ENCODE measurements at regions not wholly inside any gene's neighbourhood (a gene's known extent, or its start where the extent isn't known, plus 50 kb on each side); places are given as distances from the start of the nearest gene placed in this dataset.

- Mint-ChIP-seq H3K27me3 (ENCODE audit: low read depth) (no peaks in the 10 kb centered on the region), H3K9me3 (peaks cover 12% of the 10 kb centered on the region), H3K4me3 (no peak overlapping the region), H3K36me3 (ENCODE audit: low read depth) (no peaks in the 10 kb centered on the region), H3K4me1 (no peaks in the 10 kb centered on the region), H3K27ac (no peak overlapping the region)
- TF ChIP-seq, protein P1, sequence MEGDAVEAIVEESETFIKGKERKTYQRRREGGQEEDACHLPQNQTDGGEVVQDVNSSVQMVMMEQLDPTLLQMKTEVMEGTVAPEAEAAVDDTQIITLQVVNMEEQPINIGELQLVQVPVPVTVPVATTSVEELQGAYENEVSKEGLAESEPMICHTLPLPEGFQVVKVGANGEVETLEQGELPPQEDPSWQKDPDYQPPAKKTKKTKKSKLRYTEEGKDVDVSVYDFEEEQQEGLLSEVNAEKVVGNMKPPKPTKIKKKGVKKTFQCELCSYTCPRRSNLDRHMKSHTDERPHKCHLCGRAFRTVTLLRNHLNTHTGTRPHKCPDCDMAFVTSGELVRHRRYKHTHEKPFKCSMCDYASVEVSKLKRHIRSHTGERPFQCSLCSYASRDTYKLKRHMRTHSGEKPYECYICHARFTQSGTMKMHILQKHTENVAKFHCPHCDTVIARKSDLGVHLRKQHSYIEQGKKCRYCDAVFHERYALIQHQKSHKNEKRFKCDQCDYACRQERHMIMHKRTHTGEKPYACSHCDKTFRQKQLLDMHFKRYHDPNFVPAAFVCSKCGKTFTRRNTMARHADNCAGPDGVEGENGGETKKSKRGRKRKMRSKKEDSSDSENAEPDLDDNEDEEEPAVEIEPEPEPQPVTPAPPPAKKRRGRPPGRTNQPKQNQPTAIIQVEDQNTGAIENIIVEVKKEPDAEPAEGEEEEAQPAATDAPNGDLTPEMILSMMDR (IDR thresholded peaks at IDR 0.05; ENCODE audit: unreplicated experiment in 3 of 3) = peak; percentile 28 to 39 (median 29)
Measured at GRCh38 chr1:99527078-99527477, 118.8 kb upstream of the PALMD start.

DNA sequence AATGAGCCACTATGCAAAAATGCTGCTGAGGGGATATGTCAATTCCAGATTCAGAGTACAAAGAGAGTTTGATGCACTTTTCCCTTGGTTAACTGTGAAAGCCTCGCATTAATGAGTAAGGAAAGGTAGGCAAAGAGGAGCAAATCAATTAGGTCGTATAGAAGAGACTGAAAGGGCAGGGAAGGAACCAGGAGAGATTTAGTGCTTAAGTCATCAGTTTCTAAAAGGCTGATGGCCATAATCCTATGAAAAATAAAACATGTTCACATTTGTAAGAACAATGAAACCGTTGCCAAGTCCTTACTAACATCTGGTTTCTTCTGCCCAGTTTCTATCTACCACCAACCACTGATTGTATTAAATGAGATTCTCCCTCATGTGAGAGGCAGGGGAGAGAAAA, 118.4 kb upstream of the PALMD start:
- no peak overlapping the region for H3K27ac Mint-ChIP-seq
- H3K9me3 Mint-ChIP-seq = peaks cover 12% of the 10 kb centered on the region
- TF ChIP-seq, protein P1 (IDR thresholded peaks at IDR 0.05; ENCODE audit: unreplicated experiment in 3 of 3) = no peak
- no peaks in the 10 kb centered on the region for H3K36me3 Mint-ChIP-seq (ENCODE audit: low read depth)
- H3K4me1 Mint-ChIP-seq = no peaks in the 10 kb centered on the region
- no peak overlapping the region for H3K4me3 Mint-ChIP-seq
- no peaks in the 10 kb centered on the region for H3K27me3 Mint-ChIP-seq (ENCODE audit: low read depth)

- TF ChIP-seq, protein P1 (IDR thresholded peaks at IDR 0.05; ENCODE audit: unreplicated experiment in 3 of 3) = no peak
- H3K27me3 Mint-ChIP-seq (ENCODE audit: low read depth) = no peaks in the 10 kb centered on the region
Measured at GRCh38 chr1:99529002-99529401, 116.9 kb upstream of the PALMD start.

DNA sequence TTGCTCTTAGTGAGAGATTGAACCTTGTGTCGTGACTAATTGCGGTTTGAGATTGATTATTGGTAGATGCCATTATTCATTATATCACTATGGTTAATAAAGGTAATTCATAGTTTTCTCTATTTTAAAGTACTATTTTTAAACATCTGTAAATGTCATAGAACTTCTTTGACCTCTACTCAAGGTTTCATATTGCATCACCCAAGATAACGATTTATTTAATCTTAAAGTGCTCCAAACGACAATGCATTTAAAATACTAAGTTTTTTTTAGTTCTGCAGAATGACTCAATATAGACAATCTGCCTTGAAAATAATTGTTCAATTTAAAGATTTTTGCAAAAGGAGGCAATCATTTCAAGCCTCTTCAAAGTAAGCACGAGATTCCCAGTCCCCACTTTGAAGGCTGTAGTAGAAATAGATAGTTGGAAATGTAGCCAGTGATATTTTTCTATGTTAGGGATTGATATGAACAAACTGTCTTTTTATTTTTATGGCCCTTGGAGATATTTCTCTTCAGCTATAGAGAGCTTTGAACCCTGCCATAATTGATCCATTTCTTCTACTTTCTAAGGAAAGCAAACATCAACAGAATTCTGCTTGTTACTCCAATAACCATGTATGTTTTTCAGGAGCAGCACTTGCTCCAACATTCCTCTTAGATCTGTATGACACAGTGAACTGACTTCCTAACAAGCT, 114.2 kb upstream of the PALMD start:
- Mint-ChIP-seq H3K9me3 (no peaks in the 10 kb centered on the region), H3K4me1 (peaks cover 16% of the 10 kb centered on the region), H3K27ac (no peak overlapping the region), H3K4me3 (no peak overlapping the region), H3K36me3 (ENCODE audit: low read depth) (no peaks in the 10 kb centered on the region), H3K27me3 (ENCODE audit: low read depth) (no peaks in the 10 kb centered on the region)
- TF ChIP-seq, protein P1 (IDR thresholded peaks at IDR 0.05; ENCODE audit: unreplicated experiment in 3 of 3) = no peak

More at GRCh38 chr1:99529002-99529401, 116.9 kb upstream of the PALMD start:
- Mint-ChIP-seq H3K9me3 (peaks cover 5% of the 10 kb centered on the region), H3K36me3 (ENCODE audit: low read depth) (no peaks in the 10 kb centered on the region), H3K4me3 (no peak overlapping the region), H3K27ac (no peak overlapping the region), H3K4me1 (peaks cover 2% of the 10 kb centered on the region)

DNA sequence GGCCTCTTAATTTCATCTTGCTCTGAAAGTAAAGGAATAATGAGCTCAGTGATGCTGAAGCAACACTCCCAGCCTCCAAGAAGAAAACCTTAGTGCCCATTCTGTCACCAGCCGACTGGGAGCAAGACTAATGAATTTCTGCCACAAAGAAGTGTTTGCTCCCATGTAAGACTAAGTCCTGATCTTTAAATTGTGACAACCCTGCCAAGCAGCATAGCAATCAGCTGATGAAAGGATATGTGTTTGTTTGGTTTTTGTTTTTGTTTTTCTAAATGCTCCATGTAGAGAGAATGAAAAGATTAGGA, 113.7 kb upstream of the PALMD start:
- Mint-ChIP-seq H3K4me1 (peaks cover 16% of the 10 kb centered on the region), H3K9me3 (no peaks in the 10 kb centered on the region), H3K27me3 (ENCODE audit: low read depth) (no peaks in the 10 kb centered on the region), H3K36me3 (ENCODE audit: low read depth) (no peaks in the 10 kb centered on the region), H3K4me3 (no peak overlapping the region), H3K27ac (no peak overlapping the region)
- TF ChIP-seq, protein P1 (IDR thresholded peaks at IDR 0.05; ENCODE audit: unreplicated experiment in 3 of 3) = no peak

DNA sequence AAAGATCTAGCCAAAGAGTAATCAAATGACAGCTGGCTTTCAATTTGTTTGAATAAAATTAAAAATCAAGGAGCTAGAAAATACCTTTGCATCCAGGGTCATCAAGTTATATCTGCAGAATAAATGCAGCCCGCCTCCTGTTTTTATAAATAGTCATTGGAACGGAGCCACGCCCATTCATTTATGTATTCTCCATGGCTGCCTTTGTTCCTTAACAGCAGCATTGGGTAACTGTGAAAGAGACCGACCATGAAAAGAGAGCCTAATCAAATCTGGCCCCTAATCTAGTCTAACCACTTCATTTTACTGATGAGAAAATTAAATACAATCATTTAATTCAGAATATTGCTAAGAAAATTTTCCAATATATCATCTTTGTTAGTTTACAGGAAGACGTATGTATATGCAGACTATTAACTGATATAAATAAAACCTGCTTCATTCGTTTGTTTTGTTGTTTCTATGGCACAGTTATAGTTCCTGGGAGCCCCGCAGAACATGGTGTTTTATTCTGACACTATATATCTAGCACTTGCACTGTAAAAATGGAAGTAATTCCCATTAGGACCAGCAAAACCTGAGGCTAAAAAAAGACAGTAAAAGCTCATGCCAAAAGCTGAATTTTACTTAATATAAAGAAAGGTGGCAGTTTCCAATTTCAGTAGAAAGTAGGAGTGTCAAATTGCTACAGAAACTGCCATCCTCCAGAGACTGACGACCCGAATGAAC, 111.8 kb upstream of the PALMD start:
- H3K4me3 Mint-ChIP-seq = no peak overlapping the region
- no peaks in the 10 kb centered on the region for H3K27me3 Mint-ChIP-seq (ENCODE audit: low read depth)
- H3K4me1 Mint-ChIP-seq = peaks cover 16% of the 10 kb centered on the region
- H3K36me3 Mint-ChIP-seq (ENCODE audit: low read depth) = no peaks in the 10 kb centered on the region
- peak overlapping the region; percentile 28 to 82 (median 58) for H3K27ac Mint-ChIP-seq
- TF ChIP-seq, protein P1 (IDR thresholded peaks at IDR 0.05; ENCODE audit: unreplicated experiment in 3 of 3) = no peak
- H3K9me3 Mint-ChIP-seq = no peaks in the 10 kb centered on the region
